ENCODE measurements at regions not wholly inside any gene's neighbourhood (a gene's known extent, or its start where the extent isn't known, plus 50 kb on each side); places are given as distances from the start of the nearest gene placed in this dataset.

DNA sequence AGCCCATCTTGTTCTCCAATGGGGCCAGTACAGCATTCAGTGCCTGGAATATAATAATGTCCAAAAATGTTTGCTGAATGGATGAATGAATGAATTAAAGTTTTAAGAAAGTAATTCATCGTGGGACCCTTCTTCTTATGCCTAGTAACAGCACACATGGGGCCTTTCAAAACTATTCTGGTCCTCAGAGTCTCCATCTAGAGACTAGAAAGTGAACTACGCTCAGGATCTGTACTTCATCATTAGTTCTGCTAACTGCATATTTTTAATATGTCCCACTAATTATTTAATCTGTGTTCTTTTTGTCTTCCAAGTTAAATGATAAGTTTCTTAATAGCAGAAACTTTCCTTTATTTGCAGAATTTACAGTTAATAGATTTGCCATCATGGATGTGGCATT is 172.5 kb downstream of the SMAD2 start:
- no peak for DNase-seq (ENCODE audit: low spot score)

DNA sequence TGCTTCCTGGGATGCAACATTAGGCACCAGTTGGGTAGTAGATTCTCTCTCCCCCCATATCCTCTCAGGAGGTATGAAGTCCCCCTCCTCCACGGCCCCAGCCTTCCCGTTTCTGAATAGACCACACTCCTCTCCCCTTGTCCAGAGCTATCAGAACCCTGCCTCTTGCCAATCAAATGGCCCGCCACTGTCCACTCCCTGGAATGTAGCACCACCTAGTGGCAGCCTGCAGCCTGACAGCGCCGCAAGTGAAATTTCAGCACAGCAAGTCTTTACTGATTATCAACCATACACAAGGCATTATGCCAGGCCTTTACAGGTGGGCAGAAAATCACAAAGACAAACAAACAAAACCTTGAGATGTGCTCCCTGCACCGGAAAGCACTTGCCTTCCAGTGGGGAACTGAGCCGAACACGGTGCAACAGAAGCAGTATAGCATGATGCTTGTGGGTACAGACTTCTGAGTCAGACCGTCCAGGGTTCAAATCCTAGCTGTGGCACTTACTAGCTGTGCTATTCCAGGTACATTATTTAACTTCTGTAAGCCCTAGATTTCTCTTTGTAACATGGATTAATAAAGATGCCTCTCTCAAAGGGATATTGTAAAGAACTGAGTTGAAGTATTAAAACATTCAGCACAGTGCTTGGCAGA is 174.0 kb downstream of the SMAD2 start:
- DNase-seq (ENCODE audit: low spot score): peak; percentile 63

DNA sequence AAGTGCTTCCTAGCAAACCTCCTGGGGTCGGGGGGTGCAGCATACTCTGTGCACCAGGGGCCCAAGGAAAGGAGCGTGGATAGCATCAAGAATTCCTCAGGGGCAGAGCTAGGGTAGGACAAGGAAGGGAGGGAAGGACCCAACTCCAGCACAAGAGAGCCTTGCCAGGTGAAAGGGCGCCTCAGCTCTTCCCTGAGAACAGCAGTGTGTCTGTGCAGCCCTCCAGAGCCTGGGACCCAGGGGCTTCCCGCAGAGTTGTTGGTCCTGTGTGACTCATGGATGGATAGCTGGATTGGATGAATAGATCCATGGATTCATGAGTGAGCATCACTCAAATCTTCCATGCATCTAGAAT is 175.4 kb downstream of the SMAD2 start:
- DNase-seq (ENCODE audit: low spot score): no peak

DNA sequence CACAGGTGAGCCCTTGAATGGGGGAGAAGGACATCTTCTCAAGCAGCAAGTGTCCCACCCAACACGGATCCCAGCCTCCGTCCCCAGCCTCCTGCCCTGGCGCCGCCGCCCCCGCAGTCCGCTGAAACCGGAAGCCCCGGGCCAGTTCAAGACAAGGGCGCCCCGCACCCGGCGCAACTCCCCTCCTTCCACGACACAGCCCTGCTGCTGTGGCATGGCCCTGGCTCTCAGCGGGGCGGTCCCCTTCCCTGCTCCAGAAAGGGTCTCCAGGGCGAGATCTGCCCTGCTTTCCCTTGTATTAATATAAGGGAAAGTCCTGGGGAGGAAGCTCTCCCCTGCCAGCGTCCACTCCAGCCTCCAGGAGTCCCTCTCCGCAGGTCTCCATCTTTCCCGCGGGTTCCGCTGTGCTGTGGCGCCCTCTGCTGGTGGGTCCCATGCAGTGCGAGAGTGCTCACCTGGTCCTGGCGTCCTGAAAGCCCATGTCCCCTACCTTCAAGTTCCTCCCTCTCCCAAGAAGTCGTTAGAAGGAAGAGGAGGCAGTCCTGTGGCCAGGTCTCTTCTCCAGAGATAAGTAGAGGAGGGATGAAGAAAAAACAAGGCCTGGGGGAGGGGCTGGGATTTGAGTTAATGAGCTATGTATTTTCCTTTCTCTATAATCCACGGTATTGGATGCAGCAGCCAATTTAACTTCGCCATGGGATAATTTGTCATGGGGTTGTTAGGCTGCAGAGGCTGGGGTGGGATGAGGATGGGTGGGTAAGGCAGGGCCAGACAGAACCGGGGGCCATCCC is 176.0 kb downstream of the SMAD2 start:
- no peak for DNase-seq (ENCODE audit: low spot score)

DNA sequence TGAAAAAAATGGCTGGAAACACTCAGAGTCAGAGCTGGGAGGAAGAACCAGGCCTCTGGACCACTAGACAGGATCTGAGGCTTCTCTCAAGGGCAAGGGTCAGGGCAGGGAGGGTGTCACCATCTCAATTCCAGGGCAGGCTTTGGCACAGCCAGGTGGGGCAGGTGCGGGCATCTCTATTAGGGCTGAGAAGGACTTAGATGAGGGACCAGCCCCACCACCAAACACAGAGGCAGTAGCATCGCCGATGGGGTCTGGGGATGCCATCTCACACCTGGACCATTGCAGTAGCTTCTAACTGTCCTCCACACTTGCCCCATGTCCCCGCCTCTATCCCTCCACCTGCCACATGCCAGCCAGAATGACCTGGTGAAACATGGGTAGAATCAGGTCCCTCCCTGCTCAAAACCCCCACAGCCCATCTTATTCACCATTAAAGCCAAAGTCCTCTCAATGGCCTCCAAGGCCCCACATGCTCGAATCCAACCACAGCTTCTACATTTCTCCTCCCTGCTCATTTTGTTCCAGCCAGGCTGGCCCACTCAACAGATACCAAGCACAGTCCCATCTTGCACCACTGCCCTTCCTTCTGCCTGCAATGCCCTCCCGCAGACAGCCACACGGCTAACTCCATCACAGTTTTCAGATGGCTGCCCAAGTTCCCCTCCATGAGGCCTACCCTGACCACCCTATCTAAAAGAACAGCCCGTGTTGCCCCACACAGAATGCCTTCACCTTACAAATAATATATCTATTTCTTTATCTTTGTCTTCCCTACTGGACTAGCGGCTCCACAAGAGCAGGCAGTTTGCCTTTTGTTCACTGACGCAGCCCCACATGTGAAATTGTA is 177.4 kb downstream of the SMAD2 start:
- DNase-seq (ENCODE audit: low spot score): no peak

DNA sequence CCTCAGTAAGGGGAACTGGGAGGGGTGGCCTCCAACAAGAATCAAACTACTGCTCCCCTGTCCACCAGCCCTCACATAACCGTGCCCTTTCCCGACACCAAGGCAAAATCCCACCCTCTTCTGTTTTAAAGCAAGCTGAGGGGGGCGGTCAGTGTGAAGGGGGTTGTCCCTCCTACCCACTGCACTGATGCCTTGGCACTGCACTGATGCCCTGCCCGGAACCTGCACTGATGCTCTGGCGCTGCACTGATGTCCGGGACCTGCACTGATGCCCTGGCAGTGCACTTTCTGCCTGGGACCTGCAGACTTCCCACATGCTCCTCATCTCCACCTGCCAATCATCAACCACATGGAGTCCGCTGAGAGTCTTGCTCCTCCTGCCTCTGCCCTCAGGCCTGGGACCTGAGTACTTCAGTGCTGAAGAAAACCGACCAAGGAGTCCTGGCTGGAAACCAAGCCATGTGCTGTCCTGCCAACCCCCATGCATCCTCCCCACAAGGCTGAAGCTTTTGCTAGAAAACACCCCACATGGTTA is 179.5 kb downstream of the SMAD2 start:
- no peak for DNase-seq (ENCODE audit: low spot score)

DNA sequence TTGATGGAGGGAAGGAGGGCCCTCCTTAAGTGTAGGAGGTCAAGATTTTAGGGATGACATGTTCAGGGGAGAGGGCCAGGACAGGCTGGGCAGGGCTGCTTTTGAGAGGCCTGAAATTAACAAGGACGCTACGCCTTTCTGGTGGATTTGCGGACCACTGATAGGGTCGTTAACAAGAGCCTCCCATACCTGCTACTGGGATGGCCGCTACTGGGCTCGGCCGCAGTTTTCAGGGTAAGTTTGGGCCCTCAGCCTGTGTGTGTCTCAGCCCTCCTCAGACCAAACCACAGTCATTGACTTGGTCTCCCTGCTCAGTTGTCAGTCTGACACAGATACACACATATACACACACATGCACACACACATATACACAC is 180.9 kb downstream of the SMAD2 start:
- DNase-seq (ENCODE audit: low spot score): no peak

DNA sequence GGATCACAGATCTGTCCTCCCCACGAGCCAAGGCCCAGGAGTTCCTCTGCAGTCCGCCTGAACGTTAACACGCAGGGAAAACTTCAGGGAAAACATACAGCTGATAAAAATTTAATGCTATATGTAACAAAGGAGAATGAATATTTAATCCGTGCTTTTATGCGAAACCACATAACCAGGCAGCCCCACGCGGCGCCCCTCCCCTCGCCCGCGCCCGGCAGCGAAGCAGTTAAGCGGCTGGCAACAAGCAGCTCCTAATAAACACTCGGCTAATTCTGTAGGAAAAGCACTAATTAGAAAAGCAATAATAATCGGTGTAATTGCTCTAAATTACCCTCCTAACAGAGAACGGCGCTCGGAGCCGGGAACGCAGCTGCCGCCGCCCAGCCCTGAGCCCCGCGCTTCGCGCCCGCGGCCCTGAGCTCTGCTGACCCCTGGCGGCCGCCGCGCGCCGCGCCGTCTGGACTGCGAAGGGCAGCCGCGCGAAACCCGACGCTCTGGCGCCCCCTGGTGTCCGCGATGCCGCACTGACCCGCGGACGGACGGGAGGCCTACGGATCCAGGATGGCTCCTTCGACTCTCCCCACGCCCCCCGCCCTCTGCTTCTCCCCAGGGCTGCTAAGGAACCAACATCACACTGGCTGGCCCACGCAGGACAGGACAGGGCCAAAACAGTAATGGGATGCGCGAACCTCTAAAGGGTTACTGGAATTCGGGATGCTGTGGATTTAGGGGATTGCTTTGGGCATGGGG is 181.4 kb downstream of the SMAD2 start:
- DNase-seq (ENCODE audit: low spot score): peak; percentile 74

DNA sequence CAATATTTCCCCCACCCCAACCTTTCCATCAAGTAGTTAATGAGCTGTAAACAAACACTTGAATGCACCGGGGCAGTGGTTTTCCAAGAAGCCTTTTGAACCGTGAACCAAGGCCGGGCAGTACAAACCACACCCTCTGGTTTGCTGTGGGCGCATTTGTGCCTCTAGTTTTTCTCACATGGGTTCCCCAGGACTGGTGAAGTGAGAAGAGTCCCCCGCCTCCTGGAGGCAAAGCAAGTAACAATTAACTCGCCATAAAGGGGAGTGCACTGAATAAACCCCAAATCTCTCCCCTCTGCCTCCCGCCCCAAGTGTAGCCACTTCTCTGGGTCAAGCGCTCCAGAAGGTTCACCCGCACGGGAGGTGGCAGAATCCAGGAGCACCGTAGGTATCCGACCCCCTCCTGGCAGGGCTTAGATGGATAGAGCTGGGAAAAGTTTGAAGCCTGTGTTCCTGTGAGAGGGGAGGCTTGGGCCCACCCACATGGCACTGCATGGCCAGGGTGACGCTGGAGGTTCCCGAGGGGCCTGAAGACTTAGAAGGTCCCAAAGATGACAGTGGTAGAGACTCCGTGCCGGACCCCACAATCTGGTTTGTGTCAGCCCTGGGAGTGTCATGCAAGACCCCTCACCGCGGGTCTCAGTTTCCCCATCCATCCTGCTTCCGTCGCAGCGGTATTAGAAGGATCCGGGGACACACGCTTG is 182.2 kb downstream of the SMAD2 start:
- DNase-seq (ENCODE audit: low spot score): no peak

DNA sequence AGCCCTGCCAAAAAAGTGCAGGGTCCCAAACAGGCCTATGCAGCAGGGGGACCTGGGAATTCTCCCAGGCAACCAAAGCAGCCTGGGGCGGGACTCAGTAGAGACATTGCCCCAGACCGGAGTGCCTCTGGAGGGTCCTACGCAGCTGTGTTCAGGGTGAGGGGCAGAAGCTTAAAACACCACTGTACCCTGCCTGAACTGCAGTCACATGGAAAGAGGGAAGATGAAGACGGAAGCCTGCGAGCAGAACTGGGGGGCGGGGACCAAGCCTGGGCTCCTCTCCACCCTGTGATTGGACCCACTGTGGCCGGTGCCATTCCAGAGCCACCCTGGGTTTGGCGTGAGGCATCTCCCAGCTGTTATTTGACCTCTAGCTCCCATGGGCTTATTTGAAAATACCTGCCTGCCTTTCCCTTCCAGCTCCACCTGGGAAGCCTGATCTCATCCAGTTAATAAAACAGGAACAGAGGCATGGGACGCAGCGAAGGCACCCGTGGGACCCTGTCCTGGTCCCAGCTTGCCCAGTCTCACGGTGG is 183.1 kb downstream of the SMAD2 start:
- no peak for DNase-seq (ENCODE audit: low spot score)

DNA sequence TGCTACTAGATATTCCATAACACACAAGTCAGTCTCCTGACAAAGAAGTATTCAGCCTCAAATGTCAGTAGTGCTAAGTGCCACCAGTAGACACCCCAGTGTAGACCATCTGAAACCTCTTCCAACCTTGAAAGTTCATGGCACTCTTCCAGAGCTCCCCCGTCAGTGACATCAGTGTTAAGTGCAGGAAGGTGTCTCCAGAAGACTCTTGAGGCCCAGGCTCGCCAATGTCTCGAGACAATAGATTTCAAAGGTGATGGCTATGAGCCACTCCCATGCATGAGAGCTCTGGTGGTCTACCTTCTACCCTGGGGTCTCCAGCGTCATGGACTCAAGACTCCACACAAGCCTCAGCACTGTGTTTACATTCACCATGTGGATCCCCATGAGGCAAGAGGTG is 183.8 kb downstream of the SMAD2 start:
- no peak for DNase-seq (ENCODE audit: low spot score)

DNA sequence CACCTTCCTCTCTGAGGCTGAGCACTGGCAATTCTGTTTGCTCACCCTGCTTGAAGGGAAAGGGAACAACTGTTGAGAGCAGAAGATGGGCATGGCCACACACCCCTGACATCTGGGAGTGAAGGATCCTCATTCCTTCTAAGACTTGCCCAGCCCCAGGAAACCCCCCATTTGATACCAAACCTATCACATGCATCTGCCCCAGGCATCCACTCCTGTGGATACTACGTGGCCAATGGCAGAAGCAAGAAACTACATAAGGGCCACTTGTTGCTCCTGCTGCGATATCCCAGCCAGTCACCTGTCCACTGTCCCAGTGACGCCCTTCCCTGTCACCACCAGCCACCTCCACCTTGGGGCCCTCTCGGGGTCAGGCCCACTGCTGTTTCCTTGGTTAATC is 185.2 kb downstream of the SMAD2 start:
- no peak for DNase-seq (ENCODE audit: low spot score)

DNA sequence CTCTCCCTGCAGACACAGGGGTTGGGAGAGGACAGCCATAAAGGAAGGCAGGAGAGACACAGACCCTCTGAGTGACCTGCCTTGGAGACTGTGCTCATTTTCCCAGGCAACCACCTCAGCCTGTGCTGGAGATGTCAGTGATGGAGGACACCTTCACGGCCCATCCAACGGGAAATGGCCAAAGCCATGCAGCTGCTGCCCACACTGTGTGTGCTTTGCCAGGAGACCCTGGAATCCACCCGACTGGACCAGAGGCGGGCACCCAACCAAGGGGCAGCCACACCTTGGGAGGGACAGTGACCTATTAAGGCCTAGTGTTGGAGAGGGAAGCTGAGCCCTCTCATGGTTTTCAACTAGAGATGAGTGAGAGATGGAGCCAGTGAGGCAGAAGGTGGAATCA is 192.5 kb downstream of the SMAD2 start:
- no peak for DNase-seq (ENCODE audit: low spot score)

DNA sequence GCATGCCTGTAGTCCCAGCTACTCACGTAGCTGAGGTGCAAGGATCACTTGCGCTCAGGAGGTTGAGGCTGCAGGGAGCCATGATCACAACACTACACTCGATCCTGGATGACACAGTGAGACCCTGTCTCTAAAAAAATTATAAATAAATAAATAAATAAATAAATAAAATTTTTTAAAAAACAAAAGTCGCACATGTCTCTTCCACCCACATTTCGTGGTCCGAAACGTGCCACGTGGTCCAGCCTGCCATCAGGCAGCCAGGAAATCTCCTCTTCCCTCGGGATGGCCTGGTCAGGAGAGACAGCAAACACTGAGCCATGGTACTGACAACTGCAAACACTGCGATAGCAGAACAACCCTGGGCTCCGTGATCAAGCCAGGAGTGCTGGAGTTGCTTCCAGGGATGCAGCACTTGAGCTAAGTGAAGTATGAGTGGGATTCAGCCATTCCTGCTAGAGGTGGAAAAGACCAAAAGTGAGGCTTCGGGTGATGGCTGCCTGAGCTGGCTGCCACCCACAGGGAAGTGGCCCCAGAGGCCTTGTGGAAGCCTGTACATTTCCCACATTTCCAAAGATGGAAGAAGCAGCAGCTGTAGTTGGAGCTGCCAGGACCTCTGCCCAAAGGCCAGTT is 193.1 kb downstream of the SMAD2 start:
- peak; percentile 6 for DNase-seq (ENCODE audit: low spot score)

DNA sequence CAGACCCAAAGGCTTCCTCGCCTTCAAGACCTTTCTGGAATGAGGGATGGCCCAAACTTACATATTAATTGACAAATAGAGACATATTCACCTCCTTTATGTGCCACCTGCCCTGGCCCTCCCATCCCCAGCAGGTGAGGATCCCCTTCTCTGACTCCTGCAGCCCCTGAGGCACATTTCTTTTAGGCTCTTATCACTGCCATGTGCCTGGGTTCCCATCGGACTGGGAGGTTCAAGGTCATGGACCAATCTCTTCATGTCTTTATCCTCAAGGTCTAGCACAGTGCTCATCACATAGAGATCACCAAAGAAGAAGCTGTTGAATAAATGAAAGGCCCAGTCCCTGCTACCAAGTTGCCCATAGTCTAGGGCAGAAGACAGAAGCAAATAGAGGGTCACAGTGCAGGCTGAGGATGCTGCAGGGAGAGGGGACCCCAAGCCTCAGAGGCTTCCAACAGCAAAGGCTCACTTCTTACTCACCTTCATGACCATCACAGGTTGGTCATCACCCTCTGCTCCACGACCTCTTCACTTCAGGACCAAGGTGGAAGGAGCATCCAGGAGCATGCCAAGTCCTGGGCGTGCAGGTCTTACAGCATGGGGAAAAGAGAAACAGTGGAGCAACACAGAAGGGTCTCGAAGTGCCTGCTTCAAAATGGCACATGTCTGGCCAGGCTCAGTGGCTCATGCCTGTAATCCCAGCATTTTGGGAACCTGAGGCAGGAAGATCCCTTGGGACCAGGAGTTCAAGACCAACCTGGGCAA is 193.9 kb downstream of the SMAD2 start:
- DNase-seq (ENCODE audit: low spot score): peak; percentile 14

DNA sequence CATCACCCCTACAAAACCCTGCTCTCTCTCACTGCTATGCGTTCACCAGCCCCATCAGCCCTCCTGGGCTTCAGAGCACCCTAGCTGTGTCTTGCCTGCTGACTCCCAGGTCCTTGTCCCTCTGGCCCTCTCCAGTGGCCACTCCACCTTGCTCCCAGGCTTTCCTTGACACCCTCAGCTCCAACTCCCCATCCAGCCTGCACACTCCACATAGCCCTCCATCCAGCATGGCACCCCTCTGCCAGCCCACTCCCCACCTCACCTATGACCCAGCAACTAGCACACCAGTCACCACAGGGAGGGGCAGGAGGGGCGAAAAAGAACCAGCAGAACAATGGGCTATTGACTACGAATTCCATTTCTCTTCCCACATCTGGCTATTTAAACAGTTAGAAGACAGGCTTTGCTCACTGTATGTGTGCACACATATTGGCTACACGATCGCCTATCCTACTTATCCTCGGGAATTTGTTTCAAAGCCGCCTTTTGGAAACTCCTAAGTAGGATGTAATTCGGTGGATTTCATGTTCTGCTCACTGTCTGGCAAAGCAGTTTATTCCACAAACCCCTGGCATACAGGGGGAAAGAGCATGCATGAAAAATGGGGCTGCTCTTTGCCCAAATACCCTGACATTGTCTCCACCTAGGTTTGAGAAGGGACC is 195.3 kb downstream of the SMAD2 start:
- no peak for DNase-seq (ENCODE audit: low spot score)

DNA sequence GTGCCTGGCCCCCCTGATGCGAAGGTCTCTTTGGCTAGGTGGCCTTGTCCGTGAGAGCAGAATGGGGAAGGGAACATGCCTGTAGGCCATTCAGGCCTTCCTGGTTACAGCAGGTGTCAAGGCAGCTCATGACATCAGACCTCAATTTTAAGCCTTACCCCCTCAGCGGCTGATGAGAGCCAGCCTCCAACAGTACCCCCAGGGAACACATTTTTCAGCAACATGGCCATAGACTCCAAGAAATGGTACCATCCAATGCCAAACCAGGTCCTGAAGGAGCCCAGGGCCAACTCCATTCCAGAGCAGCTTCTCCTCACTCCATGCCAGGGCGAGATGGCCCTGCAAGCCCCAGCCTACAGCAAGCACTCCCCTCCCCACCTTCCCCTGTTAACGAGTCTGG is 199.2 kb downstream of the SMAD2 start:
- DNase-seq (ENCODE audit: low spot score): no peak

DNA sequence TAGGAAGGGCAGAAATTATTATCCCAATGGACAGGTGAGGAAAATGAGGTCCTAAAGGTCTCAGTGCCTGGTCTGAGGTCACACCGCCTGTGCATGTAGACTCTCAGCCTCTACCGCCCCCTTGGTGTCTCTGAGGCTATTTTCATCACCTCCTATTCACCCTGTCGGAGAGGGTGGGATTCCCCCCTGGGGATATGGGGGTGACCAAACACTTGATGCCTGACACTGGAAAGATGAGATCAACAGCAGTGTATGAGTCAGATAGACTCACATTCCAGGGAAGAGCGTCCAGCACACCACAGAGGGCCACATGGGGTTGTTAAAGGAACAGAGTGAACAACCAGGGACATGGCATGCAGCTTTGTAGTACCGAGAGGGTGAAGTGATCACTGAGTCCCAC is 199.7 kb downstream of the SMAD2 start:
- DNase-seq (ENCODE audit: low spot score): no peak

DNA sequence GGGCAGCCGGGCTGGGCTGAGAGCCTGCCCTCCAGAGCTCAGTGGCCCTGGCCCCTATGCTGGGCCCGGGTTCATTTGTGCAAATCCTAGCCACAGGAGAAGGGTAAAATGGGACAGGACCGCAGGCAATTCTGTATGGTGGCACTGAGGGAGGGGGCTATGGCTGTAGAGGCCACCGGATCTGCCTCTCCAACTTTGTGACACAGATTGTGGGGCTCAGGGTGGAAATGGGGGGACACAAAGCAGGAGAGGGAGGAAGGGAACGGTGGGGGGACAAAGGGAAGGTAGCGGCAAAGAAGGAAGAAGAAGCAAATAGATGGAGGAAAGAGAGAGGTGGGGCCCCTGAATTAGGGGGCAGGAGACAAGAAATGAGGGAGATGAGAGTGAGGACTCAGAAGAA is 201.1 kb downstream of the SMAD2 start:
- no peak for DNase-seq (ENCODE audit: low spot score)
